HG03196 (cell line): ENCODE measurements at regions not wholly inside any gene's neighbourhood (a gene's known extent, or its start where the extent isn't known, plus 50 kb on each side); places are given as distances from the start of the nearest gene placed in this dataset.
"Not testable (repeated sequence)": the region's sequence is repeated elsewhere in the genome, so short reads cannot be mapped to it uniquely, and the experiment has no call there.

Experiments
- ATAC-seq: cut with Tn5 transposase; IDR thresholded peaks from one replicate; pipeline ENCODE4 v1.9.1; 2021; ENCODE audit not compliant: unreplicated experiment

- no peak for ATAC-seq
Observed at GRCh38 chr13:90645582-90645981, 701.9 kb upstream of the MIR17HG start.

GRCh38 chr13:90648497-90648896, 699.0 kb upstream of the MIR17HG start:
- no peak for ATAC-seq

DNA sequence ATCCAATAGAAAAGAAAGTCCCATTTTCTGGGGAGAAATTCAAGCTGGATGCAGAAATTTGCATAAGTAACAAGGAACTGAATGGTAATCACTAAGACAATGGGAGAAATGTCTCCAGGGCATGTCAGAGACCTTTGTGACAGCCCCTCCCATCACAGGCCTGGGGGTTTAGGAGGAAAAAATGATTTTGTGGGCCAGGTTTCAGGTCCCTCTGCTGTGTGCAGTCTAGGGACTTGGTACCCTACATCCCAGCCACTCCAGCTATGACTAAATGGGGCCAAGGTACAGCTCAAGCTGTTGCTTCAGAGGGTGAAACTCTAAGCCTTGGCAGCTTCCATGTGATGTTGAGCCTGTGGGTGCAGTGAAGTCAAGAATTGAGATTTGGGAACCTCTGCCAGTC, 695.5 kb upstream of the MIR17HG start:
- ATAC-seq, result no peak

DNA sequence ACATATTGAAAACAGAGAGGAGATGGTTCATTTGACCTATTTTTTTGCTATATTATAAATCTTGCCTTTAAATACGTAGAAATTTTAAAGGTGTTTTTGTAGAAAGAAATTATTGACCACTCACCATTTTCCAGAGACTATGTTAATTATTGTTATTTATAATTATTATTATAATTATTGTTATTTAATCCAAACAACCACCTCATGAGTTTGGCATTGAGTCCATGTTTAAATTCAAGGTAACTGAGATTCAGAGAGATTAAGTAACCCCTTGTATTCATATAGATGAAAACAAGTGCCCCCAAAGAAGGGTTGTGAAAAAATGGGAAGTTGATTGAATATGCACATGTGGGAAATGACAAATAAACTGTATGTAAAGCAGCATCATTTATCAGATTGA, 692.5 kb upstream of the MIR17HG start:
- no peak for ATAC-seq

GRCh38 chr13:90664200-90664599, 683.3 kb upstream of the MIR17HG start:
- ATAC-seq, result not testable (repeated sequence)

DNA sequence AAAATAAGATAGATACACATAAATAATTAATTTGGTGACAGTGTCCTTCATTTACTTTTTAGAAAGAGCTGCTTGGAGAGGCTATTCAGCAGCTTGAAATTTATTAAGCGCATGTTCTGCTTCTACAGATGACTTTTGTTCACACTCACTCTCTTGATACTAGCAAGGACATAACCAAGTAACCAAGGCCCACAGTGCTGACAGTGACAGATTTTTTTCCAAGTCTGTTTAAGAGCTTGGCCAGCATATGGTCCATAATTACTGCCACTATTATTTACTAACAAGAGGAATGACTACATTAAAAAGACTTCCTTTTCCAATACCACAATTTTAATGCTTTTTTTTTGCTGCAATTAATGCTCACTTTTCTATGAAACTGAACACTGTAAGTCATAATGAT, 673.7 kb upstream of the MIR17HG start:
- no peak for ATAC-seq

DNA sequence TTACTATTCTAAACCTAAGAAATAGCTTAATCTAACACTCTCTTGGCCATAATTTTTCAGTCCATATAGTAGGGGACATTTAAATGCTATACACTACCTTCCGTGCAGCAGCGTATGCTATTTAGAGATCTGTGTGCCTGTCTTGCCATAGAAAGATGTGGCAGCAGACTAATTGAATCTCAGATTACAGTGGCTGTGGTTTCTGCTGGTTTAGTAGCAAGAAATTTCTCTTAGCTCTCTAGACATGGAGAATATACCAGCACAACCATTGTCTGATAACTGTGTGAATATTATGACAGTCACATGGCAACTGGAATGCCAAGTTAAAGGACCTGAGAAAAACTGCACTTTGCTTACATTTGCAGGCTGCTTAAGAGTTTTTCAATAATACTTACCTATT, 672.4 kb upstream of the MIR17HG start:
- no peak for ATAC-seq

DNA sequence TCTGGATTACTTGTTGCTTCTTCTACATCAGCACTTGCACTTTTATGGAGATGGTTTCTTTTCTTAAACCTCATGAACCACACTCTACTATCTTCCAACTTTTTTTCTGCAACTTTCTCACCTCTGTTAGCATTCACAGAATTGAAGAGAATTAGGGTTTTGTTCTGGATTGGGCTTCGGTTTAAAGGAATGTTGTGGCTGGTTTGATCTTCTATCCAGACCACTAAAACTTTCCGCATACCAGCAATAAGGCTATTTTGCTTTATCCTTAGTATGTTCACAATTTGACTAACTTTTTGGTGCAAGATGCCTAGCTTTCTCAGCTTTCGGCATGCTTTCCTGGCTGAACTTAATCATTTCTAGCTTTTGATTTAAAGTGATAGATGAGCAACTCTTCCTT, 666.7 kb upstream of the MIR17HG start:
- ATAC-seq, result no peak

DNA sequence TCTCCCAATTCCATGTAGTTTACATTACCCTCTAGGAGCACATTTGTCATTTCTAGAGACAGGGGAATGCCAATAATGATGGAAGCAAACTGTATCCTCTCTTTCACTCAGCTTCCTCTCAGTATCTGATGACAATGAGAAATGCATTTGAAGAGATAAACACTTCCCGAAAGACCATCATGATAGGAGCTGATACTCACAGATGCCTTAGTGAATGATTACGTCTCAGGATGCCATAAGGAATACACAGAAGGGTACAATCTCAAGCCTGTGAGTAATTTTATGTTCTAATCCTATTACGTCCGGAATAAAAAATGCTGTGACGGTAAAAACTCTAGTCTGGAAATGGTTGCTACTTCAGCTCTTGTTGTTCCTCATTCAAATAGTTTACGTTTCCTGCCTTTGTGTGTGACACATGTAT, 663.8 kb upstream of the MIR17HG start:
- ATAC-seq, result no peak

GRCh38 chr13:90686442-90686841, 661.0 kb upstream of the MIR17HG start:
- ATAC-seq, result no peak

GRCh38 chr13:90689111-90689510, 658.4 kb upstream of the MIR17HG start:
- ATAC-seq, result no peak

- ATAC-seq, result no peak
Observed at GRCh38 chr13:90690458-90691080, 656.9 kb upstream of the MIR17HG start.

GRCh38 chr13:90696254-90696653, 651.2 kb upstream of the MIR17HG start:
- ATAC-seq, result no peak

DNA sequence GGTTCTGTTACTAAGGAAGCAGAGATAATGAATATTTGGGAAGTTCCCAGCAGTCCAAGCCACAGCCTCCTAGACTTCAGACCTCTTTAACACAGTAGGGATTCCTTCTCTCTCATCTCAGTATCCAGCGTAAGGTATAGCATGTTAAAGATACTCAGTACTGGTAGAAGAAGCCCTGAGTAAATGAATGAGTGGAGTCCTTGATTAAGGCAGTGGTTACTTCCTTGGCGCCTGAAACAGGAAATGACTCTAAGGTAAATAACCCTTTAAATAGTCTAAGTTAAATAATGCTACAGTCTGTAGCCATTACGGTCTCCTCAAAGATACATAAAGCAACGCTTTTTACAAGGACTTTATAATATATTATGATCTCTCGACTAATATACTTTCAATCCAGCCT, 650.8 kb upstream of the MIR17HG start:
- ATAC-seq, result no peak

- ATAC-seq, result no peak
Observed at GRCh38 chr13:90700340-90700739, 647.1 kb upstream of the MIR17HG start.

- ATAC-seq, result no peak
Observed at GRCh38 chr13:90701264-90701663, 646.2 kb upstream of the MIR17HG start.

DNA sequence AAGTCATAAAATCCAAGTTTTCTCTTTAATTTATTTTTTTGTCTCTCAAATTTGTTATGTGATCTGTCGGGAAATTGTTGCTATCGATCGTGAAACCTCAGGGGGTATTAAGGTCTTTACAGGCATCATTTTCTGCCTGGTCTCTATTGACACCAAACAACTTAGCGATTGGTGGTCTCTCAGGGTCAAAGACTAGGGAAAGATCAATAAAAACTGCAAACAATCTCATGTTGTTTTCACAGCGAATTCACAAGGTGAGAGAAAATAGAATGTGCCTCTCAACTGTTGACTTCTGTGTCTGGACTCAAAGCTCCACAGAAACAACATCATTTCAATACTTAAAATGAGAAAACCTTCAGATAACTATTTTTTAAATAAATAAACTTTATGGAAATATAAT, 645.4 kb upstream of the MIR17HG start:
- ATAC-seq, result no peak

GRCh38 chr13:90706631-90707030, 640.9 kb upstream of the MIR17HG start:
- no peak for ATAC-seq

- no peak for ATAC-seq
Observed at GRCh38 chr13:90708128-90708527, 639.4 kb upstream of the MIR17HG start.

- ATAC-seq, result no peak
Observed at GRCh38 chr13:90709319-90709718, 638.2 kb upstream of the MIR17HG start.

GRCh38 chr13:90710164-90710759, 637.2 kb upstream of the MIR17HG start:
- ATAC-seq, result no peak

DNA sequence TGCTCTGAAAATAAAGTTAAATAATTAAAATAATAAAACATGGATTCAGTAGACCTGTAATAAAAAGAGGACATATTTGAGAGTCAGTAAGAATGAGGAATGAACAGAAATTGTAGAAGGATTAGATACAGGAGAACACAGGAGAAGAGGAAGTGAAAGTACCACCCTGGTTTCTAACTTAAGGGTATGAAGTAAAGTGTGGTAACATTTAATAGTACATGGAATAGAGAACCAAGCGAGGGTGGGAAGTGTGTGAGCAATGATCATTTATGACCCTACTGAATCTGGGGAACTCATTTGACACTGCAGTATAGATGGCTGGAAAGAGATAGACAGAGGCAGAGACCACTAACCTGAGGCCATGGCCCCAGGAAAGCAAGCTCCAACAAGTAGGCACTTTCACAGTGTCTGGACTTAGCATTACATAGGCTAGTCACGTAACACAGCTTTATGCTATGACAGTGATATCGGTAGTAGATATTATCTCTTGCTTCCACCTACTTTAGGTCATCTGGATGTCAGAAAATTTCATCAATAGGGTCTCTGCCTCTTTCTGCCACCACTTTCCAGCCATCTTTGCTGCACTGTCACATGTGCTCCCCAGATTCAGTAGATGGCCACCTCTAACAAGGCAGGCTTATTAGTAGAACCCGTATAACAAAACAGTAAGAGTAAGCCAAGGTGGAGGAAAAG, 633.9 kb upstream of the MIR17HG start:
- no peak for ATAC-seq

- no peak for ATAC-seq
Observed at GRCh38 chr13:90715485-90715884, 632.0 kb upstream of the MIR17HG start.
